Panc1 (cell line): ENCODE measurements at regions not wholly inside any gene's neighbourhood (a gene's known extent, or its start where the extent isn't known, plus 50 kb on each side); places are given as distances from the start of the nearest gene placed in this dataset.

ENCODE experiments used
- ATAC-seq: fragments of 200-7000 bp; cut with Tn5 transposase; 2 replicates; pipeline ENCODE4 v1.9.1; 2020; ENCODE audit warnings: mild to moderate bottlenecking, moderate library complexity
- BruUV-seq: library from RNA; stranded (reverse); fragments of 400-500 nt; replicated peaks from 2 replicates; lab custom pipeline; 2021; lab: Mats Ljungman, UMichigan
- CTCF ChIA-PET: fragments of 300-600 bp; sonication (Branson Sonifier 250); formaldehyde crosslinking; loops from one replicate; lab custom pipeline; 2022; ENCODE audit warnings: antibody characterized with exemption; lab: Charles Lee
- POLR2A ChIA-PET: fragments of 300-600 bp; sonication (Branson Sonifier 250); formaldehyde crosslinking; loops from one replicate; lab custom pipeline; 2022; ENCODE audit warnings: antibody characterized with exemption; lab: Charles Lee
- DNase-seq: peaks from one replicate; pipeline ENCODE4 v3.0.0-alpha.2; 2010; ENCODE audit warnings: low read depth, low spot score
- H3K27ac ChIP-seq: 2 replicates; pipeline ENCODE4 v1.5.1; 2011; ENCODE audit warnings: mild to moderate bottlenecking, low read length, inconsistent platforms
- H3K27me3 ChIP-seq: fragments of 200-500 bp; sonication (Bioruptor generic); 2 replicates; pipeline ENCODE4 v1.6.0; 2014; ENCODE audit warnings: low read length, inconsistent platforms; ENCODE audit not compliant: control insufficient read depth, insufficient read depth
- H3K36me3 ChIP-seq: fragments of 200-500 bp; sonication (Bioruptor generic); 2 replicates; pipeline ENCODE4 v1.5.1; 2014; ENCODE audit warnings: inconsistent platforms, mild to moderate bottlenecking, low read length, moderate library complexity; ENCODE audit not compliant: control insufficient read depth, insufficient read depth
- H3K4me1 ChIP-seq: 2 replicates; pipeline ENCODE4 v1.5.1; 2011; ENCODE audit warnings: inconsistent platforms, mild to moderate bottlenecking, low read length, moderate library complexity; ENCODE audit not compliant: control insufficient read depth, insufficient read depth
- H3K4me3 ChIP-seq, 2 experiments: 2 replicates each; pipeline ENCODE4 v1.5.1; 2011 to 2012; ENCODE audit warnings: low read depth in 2 of 2, low read length in 2 of 2, mild to moderate bottlenecking in 2 of 2, inconsistent platforms in 1 of 2, moderate library complexity in 1 of 2
- H3K9me3 ChIP-seq: fragments of 200-500 bp; sonication (Bioruptor generic); 2 replicates; pipeline ENCODE4 v1.5.1; 2014; ENCODE audit warnings: low read depth, mild to moderate bottlenecking, inconsistent platforms, low read length, moderate library complexity; ENCODE audit not compliant: control insufficient read depth, insufficient read depth
- POLR2AphosphoS5 ChIP-seq: IDR thresholded peaks from 2 replicates; pipeline ENCODE4 v1.6.1; 2012; ENCODE audit warnings: mild to moderate bottlenecking, low read depth, low read length, moderate library complexity
- SIN3A ChIP-seq: IDR thresholded peaks from 2 replicates; pipeline ENCODE4 v1.6.1; 2012; ENCODE audit warnings: low read depth, mild to moderate bottlenecking, low read length, moderate library complexity, borderline replicate concordance; ENCODE audit not compliant: insufficient read depth
- TCF7L2 ChIP-seq: IDR thresholded peaks from 2 replicates; pipeline ENCODE4 v1.6.1; 2011; ENCODE audit warnings: mild to moderate bottlenecking, low read depth, low read length, inconsistent platforms
- in situ Hi-C: cut with HindIII; loops from 2 replicates; pipeline ENCODE4 v1.10.0; 2016; ENCODE audit warnings: low sequenced_read_pairs, low pct_unique_long_range_greater_than_20kb
- intact Hi-C: fragments of 100-400 bp; cut with micrococcal nuclease; formaldehyde crosslinking; loops from one replicate; pipeline ENCODE4 v1.10.0; 2022; ENCODE audit not compliant: unreplicated experiment
- TF ChIP-seq, protein P1 (sequence below): fragments of 450-650 bp; IDR thresholded peaks from 2 replicates; pipeline ENCODE4 v1.5.1; 2017; ENCODE audit warnings: mild to moderate bottlenecking
- TF ChIP-seq, protein P2 (sequence below), 2 experiments: IDR thresholded peaks; 2 replicates each; pipeline ENCODE4 v1.6.1; 2011 to 2012; ENCODE audit warnings: low read depth in 2 of 2, control low read depth in 1 of 2, low read length in 1 of 2, mild to moderate bottlenecking in 1 of 2, moderate library complexity in 1 of 2; ENCODE audit not compliant: insufficient read depth in 1 of 2

DNA sequence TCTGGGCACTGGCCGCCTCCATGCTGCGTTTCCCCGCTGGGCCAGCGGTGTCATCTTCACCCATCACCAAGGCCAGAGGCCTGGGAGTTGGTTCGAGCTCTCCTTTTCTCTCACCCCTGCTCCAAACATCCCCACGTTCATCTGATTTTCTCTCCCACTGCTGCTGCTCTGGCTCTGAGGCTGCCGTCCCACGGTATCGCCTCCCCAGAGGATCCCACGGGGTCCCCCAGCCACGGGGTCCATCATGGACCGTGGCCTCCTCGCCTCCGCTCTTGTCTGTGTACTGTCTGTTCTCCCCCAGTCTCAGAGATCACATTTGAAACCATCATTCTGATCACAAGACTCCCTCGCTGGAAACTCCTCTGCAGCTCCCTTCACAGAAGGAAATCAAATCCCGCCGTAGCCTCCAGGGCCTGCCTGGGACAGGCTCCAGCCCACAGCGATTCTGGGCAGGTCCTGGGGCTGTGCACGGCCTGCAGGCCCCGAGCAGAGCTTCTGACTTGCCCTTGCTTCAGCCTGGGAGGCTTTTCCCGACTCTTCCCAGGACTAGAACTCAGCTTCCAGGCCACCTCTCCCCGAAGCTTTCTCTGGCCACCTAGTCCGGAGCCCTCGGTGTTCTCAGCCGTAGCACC is 64.2 kb downstream of the SOX1 start:
- POLR2A ChIA-PET: no interaction called here

DNA sequence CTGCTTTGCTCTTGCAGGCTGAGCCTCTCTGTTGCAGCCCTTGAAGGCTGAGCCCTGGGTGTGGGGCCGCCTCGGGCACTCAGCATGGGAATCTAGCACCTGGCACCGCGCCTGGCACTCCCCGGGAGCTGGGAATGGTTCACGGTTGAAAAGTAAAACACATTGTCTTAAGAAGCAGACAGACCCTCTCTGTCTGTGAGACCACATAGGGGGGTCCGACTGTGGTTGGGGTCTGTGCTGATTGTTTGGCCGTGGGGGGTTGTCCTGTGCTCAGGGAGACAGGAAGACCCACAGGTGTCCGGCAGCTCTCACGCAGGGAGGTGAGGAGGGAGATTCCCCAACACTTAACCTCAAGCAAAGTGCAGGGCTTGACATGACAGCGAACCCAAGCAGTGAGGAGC is 64.8 kb downstream of the SOX1 start:
- DNase-seq: no peak
- Histone ChIP-seq H3K9me3 (no peaks in the 10 kb centered on the region), H3K4me3 (no peak overlapping the region), H3K27ac (no peak overlapping the region), H3K4me1 (no peaks in the 10 kb centered on the region), H3K27me3 (no peaks in the 10 kb centered on the region; the same call in 1 of the 2 replicates), H3K36me3 (no peaks in the 10 kb centered on the region)
- TF ChIP-seq SIN3A (no peak), TCF7L2 (no peak), POLR2AphosphoS5 (no peak)
- TF ChIP-seq, protein P1, sequence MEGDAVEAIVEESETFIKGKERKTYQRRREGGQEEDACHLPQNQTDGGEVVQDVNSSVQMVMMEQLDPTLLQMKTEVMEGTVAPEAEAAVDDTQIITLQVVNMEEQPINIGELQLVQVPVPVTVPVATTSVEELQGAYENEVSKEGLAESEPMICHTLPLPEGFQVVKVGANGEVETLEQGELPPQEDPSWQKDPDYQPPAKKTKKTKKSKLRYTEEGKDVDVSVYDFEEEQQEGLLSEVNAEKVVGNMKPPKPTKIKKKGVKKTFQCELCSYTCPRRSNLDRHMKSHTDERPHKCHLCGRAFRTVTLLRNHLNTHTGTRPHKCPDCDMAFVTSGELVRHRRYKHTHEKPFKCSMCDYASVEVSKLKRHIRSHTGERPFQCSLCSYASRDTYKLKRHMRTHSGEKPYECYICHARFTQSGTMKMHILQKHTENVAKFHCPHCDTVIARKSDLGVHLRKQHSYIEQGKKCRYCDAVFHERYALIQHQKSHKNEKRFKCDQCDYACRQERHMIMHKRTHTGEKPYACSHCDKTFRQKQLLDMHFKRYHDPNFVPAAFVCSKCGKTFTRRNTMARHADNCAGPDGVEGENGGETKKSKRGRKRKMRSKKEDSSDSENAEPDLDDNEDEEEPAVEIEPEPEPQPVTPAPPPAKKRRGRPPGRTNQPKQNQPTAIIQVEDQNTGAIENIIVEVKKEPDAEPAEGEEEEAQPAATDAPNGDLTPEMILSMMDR: no peak
- TF ChIP-seq, protein P2, sequence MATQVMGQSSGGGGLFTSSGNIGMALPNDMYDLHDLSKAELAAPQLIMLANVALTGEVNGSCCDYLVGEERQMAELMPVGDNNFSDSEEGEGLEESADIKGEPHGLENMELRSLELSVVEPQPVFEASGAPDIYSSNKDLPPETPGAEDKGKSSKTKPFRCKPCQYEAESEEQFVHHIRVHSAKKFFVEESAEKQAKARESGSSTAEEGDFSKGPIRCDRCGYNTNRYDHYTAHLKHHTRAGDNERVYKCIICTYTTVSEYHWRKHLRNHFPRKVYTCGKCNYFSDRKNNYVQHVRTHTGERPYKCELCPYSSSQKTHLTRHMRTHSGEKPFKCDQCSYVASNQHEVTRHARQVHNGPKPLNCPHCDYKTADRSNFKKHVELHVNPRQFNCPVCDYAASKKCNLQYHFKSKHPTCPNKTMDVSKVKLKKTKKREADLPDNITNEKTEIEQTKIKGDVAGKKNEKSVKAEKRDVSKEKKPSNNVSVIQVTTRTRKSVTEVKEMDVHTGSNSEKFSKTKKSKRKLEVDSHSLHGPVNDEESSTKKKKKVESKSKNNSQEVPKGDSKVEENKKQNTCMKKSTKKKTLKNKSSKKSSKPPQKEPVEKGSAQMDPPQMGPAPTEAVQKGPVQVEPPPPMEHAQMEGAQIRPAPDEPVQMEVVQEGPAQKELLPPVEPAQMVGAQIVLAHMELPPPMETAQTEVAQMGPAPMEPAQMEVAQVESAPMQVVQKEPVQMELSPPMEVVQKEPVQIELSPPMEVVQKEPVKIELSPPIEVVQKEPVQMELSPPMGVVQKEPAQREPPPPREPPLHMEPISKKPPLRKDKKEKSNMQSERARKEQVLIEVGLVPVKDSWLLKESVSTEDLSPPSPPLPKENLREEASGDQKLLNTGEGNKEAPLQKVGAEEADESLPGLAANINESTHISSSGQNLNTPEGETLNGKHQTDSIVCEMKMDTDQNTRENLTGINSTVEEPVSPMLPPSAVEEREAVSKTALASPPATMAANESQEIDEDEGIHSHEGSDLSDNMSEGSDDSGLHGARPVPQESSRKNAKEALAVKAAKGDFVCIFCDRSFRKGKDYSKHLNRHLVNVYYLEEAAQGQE (IDR thresholded peaks at IDR 0.05; ENCODE audit: insufficient read depth in 1 of 2, low read depth in 2 of 2, low read length in 1 of 2): no peak
- POLR2A ChIA-PET: no interaction called here
- no TSS peak for BruUV-seq
- CTCF ChIA-PET: no interaction called here
- intact Hi-C loops: no loop called here
- in situ Hi-C loops: no loop called here
- no peak for ATAC-seq

More for the DNA sequence above, 64.2 kb downstream of the SOX1 start:
- H3K36me3 ChIP-seq: no peaks in the 10 kb centered on the region
- intact Hi-C loops: no loop called here
- no peaks in the 10 kb centered on the region for H3K4me1 ChIP-seq
- TF ChIP-seq, protein P1: no peak
- no peak for TF ChIP-seq TCF7L2
- TF ChIP-seq SIN3A: no peak
- no peak for TF ChIP-seq POLR2AphosphoS5
- TF ChIP-seq, protein P2 (IDR thresholded peaks at IDR 0.05; ENCODE audit: insufficient read depth in 1 of 2, low read depth in 2 of 2, low read length in 1 of 2): no peak
- H3K27me3 ChIP-seq: no peaks in the 10 kb centered on the region; the same call in 1 of the 2 replicates
- CTCF ChIA-PET: no interaction called here
- no peak overlapping the region for H3K4me3 ChIP-seq
- in situ Hi-C loops: no loop called here
- ATAC-seq (no peak), DNase-seq (no peak)
- H3K9me3 ChIP-seq: no peaks in the 10 kb centered on the region
- no TSS peak for BruUV-seq
- no peak overlapping the region for H3K27ac ChIP-seq
